Ureter (tissue), 1 donor: ENCODE measurements at regions not wholly inside any gene's neighbourhood (a gene's known extent, or its start where the extent isn't known, plus 50 kb on each side); places are given as distances from the start of the nearest gene placed in this dataset.
A peak's percentile ranks its signal among the peaks of the same experiment; 100 is the strongest.

Experiments used
- DNase-seq: peaks from one replicate; pipeline ENCODE4 v3.0.0-alpha.2; 2020; ENCODE audit warnings: low spot score
- donor health status: DM: yes; HTN: yes; CAD: no.

GRCh38 chr2:217444932-217445331, 557.9 kb downstream of the TNS1 start:
- no peak for DNase-seq

GRCh38 chr2:217444509-217444908, 558.3 kb downstream of the TNS1 start:
- no peak for DNase-seq

DNA sequence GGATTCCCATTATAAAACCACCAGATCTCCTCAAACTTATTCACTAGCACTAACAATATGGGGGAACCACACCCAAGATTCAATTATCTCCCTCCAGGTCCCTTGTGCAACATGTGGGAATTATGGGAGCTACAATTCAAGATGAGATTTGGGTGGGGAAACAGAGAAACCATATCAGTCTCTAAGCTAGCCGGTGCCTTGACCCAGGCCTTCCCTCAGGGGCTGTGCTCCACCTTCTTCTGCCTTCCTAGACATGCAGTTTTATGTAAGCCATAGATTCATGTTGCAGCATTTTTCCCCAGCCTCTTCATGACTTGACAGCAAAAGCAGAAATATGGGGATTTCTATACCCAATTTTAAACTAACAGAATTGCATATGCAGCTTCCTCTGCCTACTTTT, 559.2 kb downstream of the TNS1 start:
- no peak for DNase-seq

DNA sequence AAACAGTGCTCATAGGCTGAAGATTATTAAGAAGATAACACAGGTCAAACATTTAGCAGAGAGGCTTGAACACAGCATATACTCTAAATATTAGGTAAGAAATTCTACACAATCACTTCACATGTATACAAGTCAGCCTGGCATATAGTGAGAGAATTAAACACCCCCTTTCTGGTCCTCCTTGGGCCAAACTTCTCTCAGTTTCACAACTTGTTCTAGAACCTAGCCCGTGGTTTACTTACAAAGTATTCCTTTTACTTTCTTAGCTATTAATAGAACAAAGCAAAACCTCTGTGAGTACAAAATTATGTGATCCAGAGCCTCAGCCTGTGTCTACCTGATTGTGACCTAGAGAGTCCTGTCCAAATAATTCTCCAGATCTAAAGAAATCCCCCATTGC, 562.8 kb downstream of the TNS1 start:
- DNase-seq: no peak

GRCh38 chr2:217438821-217439220, 564.0 kb downstream of the TNS1 start:
- no peak for DNase-seq

DNA sequence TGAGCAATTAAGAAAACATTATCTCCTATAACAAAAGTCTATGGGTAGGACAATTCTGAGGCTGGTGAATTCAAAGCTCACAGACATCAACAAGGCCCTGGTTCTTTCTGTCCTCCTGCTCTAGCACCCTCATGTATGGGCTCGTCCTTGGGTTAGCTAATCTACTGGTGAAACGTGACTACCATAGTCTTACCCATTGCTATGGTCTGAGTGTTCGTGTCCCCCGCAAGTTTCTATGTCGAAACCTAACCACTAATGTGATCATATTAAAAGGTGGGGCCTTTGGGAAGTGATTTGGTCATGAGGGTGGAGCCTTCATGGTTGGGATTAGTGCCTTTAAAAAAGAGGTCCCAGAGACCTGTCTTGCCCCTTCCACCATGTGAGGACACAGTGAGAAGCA, 564.7 kb downstream of the TNS1 start:
- DNase-seq: no peak

- no peak for DNase-seq
Measured at GRCh38 chr2:217437290-217437870, 565.4 kb downstream of the TNS1 start.

DNA sequence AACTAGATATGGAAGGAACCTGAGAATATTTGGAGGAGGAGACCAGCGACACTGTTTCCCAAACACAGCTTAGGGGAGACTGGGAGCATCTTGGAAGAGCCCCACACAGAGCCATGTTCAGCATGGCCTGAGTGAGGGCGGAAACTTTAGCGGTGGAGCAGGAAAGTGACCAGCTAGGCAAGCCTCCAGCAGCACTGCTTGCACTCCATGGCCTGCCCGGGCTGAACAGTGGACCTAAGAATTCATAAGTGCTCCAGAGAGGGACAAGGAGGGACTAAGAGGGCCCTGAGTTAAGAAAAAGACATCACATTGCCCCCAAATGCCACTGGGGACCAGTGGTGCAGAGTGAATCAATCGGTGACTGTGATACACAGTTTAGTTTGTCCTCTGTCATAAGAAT, 566.4 kb downstream of the TNS1 start:
- DNase-seq: no peak

- peak; percentile 88 for DNase-seq
Measured at GRCh38 chr2:217434180-217434975, 568.4 kb downstream of the TNS1 start.

GRCh38 chr2:217433522-217433921, 569.3 kb downstream of the TNS1 start:
- DNase-seq: no peak

- DNase-seq: no peak
Measured at GRCh38 chr2:217431577-217432269, 571.1 kb downstream of the TNS1 start.

- DNase-seq: no peak
Measured at GRCh38 chr2:217430916-217431576, 571.2 kb upstream of the TNP1 start.

GRCh38 chr2:217429981-217430500, 570.2 kb upstream of the TNP1 start:
- DNase-seq: no peak

- no peak for DNase-seq
Measured at GRCh38 chr2:217421834-217422233, 562.0 kb upstream of the TNP1 start.

DNA sequence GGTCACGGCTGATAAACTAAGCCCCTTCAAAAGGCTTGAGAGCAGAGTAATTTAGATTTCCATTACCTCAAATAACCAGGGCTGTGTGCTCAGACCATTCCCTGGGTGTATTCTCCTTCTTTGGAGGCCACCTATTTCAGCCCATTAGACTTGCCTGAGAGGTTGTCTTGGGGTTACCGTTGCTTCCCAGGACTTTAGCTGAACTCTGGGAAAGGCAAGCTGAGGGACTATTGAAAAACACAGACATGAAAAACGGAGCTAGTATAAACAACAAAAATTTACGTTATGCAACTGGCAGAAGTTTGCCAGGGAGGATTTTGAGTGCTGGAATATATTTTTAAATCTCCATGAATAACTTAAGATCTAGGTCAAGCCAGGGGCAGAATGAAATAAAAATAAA, 561.0 kb upstream of the TNP1 start:
- DNase-seq: no peak

DNA sequence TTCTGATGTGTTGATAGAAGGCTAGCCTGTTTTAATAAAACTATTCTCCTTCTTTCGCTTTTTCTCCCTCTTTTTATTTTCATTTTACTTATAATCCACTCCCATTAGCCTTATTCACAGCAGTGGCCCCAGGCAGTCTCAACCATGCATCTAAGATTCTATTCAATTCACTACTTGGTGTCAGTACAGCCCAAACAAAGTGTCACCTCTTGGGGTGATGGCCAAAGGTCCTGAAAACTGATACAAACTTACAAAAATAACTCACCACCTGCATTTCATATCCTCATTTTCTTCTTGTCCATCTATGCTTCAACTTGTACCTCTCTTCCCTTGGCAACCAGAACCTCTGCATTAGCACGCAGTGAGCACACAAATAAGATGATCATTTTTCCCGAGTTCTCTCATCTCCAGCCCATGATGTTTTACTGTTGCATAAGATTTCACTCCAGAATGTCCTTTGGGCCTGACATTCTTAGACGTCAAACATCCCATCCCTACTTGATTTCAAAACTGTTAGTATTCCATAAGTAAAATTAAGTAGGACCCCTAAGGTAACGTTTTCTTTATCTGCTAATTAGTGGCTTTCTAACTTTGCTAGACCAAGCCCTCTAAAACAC, 559.3 kb upstream of the TNP1 start:
- DNase-seq: no peak

DNA sequence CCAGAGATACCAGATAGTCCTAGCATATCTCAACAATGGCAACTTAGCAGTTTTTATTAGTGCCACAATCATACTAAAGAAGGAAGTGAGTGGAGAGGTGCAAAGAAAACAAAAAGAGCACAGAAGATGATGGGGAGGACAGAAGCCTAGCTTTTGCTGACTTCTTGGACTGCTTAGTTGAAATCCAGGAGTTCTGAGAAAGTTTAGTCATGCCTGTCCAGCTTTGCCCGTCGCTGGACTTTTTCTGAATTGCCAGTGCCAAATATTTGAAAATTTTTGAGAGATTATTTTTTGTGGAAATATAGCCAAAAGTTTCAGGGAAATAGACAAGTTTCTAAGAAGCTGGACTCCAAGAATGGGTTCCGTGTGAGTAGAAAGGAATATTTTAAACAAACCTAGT, 558.7 kb upstream of the TNP1 start:
- no peak for DNase-seq

- no peak for DNase-seq
Measured at GRCh38 chr2:217418090-217418489, 558.2 kb upstream of the TNP1 start.

- no peak for DNase-seq
Measured at GRCh38 chr2:217417536-217417935, 557.7 kb upstream of the TNP1 start.

DNA sequence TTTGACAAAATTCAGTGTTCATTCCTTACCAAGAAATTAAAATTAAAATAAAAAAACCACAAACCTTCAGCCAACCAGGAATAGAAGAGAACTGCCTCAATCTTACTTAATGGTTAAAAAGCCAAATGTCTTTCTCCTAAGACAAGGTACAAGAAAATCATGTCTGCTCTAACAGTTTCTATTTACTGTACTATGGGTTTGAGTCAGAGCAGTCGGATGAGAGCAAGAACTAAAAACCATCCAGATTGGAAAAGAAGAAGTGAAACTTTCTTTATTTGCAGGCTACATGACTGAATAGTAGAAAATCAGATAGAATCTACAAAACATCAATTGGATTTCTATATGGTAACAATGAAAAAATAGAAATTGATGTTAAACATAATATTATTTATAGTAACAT, 555.5 kb upstream of the TNP1 start:
- no peak for DNase-seq

DNA sequence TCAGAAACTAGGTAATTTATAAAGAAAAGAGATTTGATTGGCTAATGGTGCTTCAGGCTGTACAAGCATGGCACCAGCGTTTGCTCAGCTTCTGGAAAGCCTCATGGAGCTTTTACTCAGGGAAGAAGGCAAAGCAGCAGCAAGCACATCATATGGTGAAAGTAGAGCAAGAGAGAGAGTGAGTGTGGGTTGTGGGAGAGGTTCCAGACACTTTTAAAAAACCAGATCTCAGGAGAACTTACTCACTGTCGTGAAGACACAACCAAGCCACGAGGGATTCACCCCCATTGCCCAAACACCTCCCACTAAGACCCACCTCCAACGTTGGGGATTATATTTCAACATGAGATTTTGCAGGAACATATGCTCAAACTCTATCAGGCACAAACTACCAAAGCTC, 554.6 kb upstream of the TNP1 start:
- no peak for DNase-seq

DNA sequence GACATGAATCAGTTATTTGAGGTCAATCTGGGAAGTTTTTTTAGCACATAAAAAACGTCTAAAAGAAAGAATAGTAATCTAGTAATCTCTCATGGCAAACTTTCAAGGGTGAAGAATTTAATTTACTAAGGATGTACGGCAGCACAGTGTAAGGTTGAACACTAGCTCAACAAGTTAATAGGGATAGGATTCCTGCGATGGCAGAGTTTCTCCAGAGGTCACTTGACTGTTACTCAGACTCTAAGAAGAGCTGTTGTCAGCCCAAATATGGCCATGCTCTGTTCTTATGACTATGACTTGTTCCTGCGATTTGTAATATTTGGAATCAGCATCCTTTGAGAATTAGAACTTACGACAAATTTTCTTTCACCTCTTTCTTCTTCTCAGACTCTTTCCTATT, 553.3 kb upstream of the TNP1 start:
- no peak for DNase-seq
